AG10803 (cell line): ENCODE measurements at regions not wholly inside any gene's neighbourhood (a gene's known extent, or its start where the extent isn't known, plus 50 kb on each side); places are given as distances from the start of the nearest gene placed in this dataset.

Experiments
- DNase-seq: peaks from one replicate; pipeline ENCODE4 v3.0.0; 2010; ENCODE audit warnings: low read depth
- H3K4me3 ChIP-seq: 2 replicates; pipeline ENCODE4 v1.5.1; 2011; ENCODE audit warnings: mild to moderate bottlenecking, low read length, control low read depth
- TF ChIP-seq, protein P1 (sequence below): conservative IDR thresholded peaks from 2 replicates; pipeline ENCODE4 v1.5.1; 2011; ENCODE audit warnings: mild to moderate bottlenecking, low read length, control low read depth, inconsistent platforms

DNA sequence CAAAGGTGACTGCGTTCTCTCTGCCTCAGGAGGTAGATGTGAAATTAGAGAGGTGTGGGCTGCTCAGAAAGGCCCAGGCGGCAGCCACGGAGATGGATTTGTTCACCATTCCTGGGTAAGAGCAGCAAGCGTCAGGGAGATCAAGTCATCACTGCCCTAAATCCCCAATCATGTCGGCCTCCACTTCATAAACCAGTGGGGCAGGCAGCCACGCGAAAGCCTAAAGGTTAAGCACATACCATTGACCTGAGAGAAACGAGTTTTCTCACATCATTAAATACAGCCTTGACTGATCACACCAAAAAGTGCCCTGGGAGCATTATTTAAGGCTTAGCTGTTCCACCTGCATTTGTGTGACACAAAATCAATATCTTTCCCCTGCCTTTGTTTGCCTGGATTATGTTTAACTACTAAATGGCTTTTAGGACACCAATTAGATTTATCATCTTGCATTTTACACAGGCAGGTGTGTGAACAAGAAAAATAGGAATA, 50.7 kb upstream of the FOXB1 start:
- no peak for DNase-seq
- no peak overlapping the region for H3K4me3 ChIP-seq
- TF ChIP-seq, protein P1, sequence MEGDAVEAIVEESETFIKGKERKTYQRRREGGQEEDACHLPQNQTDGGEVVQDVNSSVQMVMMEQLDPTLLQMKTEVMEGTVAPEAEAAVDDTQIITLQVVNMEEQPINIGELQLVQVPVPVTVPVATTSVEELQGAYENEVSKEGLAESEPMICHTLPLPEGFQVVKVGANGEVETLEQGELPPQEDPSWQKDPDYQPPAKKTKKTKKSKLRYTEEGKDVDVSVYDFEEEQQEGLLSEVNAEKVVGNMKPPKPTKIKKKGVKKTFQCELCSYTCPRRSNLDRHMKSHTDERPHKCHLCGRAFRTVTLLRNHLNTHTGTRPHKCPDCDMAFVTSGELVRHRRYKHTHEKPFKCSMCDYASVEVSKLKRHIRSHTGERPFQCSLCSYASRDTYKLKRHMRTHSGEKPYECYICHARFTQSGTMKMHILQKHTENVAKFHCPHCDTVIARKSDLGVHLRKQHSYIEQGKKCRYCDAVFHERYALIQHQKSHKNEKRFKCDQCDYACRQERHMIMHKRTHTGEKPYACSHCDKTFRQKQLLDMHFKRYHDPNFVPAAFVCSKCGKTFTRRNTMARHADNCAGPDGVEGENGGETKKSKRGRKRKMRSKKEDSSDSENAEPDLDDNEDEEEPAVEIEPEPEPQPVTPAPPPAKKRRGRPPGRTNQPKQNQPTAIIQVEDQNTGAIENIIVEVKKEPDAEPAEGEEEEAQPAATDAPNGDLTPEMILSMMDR = no peak

DNA sequence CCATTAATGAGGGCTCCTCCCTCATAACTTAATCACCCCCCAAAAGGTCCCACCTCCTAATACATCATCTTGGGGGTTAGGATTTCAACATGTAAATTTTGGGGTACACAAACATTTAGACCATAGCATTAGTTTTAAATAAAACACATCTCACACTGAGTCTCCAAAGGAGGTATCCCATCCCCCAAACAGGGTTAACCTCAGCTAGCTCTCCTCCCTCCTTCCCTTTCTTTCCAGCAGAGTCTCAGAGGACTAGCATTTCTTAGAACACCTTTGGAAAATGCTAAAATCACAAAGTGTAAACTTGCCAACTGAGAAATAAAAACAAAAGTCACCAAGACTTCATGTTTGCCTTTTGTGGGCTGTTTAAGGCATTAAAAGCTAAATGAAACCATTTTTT, 51.2 kb upstream of the FOXB1 start:
- no peak for DNase-seq
- TF ChIP-seq, protein P1 = no peak
- H3K4me3 ChIP-seq = no peak overlapping the region

DNA sequence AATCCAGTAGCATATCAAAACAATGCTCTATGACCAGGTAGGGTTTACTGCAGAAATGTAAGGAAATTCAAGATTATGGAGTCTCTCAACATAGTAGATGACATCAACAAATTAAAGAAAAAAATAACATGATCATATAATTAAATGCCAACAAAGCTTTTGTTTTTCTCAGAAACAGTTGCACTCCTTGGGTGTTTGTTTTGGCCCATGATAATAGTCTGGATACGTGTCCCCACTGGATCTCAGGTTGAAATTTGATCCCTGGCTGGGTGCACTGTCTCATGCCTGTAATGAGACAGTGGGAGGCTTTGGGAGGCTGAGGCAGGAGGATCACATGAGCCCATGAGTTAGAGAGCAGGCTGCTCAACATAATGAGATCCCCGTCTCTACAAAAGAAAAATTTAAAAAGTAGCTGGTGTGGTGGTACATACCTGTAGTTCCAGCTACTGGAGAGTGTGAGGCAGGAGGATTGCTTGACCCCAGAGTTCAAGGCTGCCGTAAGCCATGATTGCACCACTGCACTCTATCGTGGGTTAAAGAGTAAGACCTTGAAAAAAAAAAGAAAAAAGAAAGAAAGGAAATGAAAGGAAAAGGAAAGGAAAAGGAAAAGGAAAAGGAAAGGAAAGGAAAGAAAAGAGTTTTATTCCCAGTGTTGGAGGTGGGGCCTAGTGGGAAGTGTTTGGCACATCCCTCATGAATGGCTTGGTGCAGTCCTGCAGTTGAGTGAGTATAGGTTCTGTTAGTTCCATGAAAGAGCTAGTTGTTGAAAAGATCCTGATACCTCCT, 53.3 kb upstream of the FOXB1 start:
- no peak overlapping the region for H3K4me3 ChIP-seq
- DNase-seq = no peak
- TF ChIP-seq, protein P1 = no peak

DNA sequence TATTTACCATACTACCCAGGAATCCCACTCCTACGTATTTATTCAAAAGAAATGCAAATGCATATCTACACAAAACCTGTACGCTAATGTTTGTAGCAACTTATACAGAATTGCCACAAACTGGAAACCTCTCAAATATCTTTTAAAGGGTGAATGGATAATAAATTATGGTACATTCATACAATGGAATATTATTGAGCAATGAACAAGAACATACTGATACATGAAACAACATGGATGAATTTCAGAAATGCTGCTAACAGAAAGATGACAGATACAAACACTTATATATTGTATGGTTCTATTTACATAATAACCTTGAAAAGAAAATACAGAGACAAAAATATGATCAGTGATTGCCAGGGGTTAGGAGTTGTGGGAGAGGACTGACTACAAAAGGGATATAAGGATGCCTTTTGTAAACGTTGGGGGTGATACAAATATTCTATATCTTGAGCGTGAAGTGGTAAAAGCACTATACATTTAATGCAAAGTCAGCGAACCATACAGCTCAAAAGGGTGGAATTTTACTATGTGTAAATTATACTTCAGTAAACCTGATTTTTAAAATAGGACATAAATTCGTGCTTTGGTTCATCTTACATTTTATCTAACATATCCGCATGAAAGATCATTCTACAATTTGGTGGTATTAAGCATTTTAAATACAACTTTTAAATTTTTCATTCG, 55.0 kb upstream of the FOXB1 start:
- H3K4me3 ChIP-seq = no peak overlapping the region
- no peak for DNase-seq

DNA sequence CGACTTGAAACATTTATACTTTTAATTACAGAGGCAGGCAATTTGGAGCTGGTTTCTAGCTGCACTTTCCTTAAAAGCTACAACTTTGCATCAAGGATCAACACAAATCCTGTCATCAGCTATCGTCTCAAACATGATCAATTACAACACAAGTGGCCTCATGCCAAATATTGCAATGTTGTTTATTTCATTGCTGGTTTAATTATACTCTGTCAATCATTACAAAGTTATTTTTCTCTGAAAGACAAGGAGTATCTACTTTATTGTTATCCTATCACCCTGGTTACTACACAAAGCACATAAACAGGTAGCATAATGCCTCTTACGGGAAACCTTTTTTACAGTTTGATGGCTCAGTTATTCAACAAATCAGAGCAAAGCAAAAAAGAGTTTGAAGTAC, 58.0 kb upstream of the FOXB1 start:
- no peak for DNase-seq
- TF ChIP-seq, protein P1 = no peak
- H3K4me3 ChIP-seq = no peak overlapping the region

More for the DNA sequence above, 55.0 kb upstream of the FOXB1 start:
- TF ChIP-seq, protein P1 = no peak

DNA sequence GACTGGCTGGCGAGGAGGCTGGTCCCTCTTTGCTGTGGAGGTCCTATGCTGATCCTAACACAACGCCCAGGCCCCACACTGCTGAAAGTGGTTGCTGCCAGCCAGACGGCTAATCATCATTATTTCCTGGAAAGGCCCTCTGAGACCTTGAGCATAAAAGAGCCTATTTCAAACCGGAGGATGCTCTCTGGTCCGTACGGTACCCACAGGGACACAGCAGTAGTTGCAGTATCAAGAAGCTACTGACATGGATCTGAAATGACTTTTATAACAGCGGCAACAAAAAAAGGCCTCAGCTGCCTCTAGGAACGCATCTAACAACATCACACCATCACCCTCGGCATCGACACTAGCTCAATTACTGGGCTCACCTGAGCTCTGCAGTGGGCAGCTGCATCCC, 59.1 kb upstream of the FOXB1 start:
- no peak for DNase-seq
- no peak overlapping the region for H3K4me3 ChIP-seq
- TF ChIP-seq, protein P1 = no peak

DNA sequence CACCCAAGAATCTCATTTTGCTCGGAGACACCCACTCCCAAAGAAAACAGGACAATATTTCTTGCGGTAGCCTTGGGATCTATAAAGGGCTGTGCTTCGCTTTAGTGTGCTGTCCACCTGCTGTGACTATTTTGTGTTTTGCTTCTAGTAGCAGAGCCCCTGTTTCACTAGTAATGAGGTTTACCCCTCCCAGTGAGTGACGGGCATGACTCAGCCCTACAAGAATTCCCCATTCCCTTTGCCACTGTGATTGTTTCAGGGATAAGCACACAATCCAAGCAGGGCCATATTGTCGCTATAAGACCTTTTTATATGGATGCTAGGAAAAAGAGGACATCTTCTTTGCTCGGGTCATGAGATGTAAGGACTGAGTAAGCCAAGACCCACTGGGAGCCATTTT, 62.5 kb upstream of the FOXB1 start:
- no peak overlapping the region for H3K4me3 ChIP-seq
- TF ChIP-seq, protein P1 = no peak
- DNase-seq = no peak
